ENCODE measurements at regions not wholly inside any gene's neighbourhood (a gene's known extent, or its start where the extent isn't known, plus 50 kb on each side); places are given as distances from the start of the nearest gene placed in this dataset.

DNA sequence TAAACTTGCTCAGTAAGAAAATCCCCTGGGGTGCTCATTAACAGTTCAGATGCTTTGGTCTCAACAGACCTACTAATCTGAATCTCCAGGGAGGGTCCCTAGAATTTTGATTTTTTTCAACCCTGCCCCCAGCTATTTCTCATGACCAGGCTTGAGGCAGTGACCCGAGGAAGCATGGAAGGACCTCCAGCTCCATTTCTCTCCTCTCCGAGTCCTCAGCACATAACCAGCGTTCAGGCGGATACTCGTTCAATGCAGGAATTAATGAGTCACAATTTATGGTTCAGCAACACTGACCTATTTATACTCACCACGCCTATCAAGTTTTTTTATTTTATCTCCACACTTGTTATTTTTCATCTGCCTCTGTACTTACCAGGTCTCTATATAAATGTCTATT, 369.2 kb upstream of the CDH4 start:
- TF ChIP-seq, protein P1, sequence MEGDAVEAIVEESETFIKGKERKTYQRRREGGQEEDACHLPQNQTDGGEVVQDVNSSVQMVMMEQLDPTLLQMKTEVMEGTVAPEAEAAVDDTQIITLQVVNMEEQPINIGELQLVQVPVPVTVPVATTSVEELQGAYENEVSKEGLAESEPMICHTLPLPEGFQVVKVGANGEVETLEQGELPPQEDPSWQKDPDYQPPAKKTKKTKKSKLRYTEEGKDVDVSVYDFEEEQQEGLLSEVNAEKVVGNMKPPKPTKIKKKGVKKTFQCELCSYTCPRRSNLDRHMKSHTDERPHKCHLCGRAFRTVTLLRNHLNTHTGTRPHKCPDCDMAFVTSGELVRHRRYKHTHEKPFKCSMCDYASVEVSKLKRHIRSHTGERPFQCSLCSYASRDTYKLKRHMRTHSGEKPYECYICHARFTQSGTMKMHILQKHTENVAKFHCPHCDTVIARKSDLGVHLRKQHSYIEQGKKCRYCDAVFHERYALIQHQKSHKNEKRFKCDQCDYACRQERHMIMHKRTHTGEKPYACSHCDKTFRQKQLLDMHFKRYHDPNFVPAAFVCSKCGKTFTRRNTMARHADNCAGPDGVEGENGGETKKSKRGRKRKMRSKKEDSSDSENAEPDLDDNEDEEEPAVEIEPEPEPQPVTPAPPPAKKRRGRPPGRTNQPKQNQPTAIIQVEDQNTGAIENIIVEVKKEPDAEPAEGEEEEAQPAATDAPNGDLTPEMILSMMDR (IDR thresholded peaks at IDR 0.05; ENCODE audit: insufficient read depth, low read depth, low read length): no peak
- no peak overlapping the region for H3K4me3 ChIP-seq (ENCODE audit: low read depth, low read length)
- no peak for DNase-seq (ENCODE audit: low read depth)

DNA sequence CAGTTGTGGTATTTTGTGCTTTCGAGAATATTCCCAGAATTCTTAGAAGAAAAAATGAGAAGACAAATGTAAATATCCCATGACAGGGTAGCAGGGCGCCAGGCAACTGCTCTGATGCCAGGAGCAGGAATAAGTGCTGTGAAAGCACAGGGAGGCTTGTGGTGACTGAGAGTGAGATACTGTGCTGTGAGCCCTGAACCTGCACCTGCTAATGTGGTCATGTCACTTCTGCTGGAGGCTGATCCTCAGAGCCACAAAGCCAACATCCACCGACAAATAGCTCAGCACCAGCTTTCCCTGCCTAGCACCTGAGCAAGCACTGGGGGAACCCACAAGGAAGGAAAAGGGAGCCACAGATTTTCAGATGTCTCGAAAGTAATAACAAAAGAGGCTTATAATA, 368.6 kb upstream of the CDH4 start:
- DNase-seq (ENCODE audit: low read depth): no peak
- TF ChIP-seq, protein P1 (IDR thresholded peaks at IDR 0.05; ENCODE audit: insufficient read depth, low read depth, low read length): no peak

DNA sequence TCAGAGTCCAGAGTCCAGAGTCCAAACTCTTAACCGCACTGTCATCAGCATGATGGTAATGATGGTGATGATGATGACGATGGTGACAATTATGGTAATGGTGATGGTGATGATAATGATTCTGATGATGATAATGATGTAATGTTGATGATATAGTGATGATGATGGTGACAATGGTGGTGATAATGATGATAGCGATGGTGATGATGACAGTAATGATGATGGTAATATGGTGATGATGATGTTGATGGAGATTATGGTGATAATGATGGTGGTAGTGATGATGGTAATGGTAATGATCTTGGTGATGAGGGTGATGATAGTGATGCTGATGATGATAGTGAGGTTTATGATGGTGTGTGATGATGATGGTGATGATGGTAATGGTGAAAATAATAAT, 367.8 kb upstream of the CDH4 start:
- H3K4me3 ChIP-seq (ENCODE audit: low read depth, low read length): no peak overlapping the region
- TF ChIP-seq, protein P1 (IDR thresholded peaks at IDR 0.05; ENCODE audit: insufficient read depth, low read depth, low read length): no peak

More for the DNA sequence above, 368.6 kb upstream of the CDH4 start:
- H3K4me3 ChIP-seq (ENCODE audit: low read depth, low read length): no peak overlapping the region

DNA sequence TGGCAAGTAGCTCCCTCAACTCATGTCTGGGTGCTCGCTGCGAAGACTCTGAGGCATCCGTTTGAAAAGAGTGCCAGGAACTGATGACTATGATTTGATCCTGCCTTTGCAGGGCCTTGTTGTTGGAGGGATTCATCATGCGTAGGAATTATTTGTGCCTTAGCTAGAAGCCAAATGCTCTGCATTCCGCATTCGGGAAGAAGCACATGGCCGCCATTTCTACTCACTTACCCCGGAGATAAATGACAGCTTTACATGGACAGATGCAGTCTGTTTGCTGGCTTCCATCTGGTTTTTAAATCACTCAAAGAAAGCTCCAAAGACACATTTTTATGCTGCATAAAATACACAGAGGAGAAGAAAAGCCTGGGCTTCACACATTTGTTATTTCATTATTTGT, 363.3 kb upstream of the CDH4 start:
- H3K4me3 ChIP-seq (ENCODE audit: low read depth, low read length): no peak overlapping the region
- TF ChIP-seq, protein P1 (IDR thresholded peaks at IDR 0.05; ENCODE audit: insufficient read depth, low read depth, low read length): no peak
- DNase-seq (ENCODE audit: low read depth): no peak

More for the DNA sequence above, 367.8 kb upstream of the CDH4 start:
- no peak for DNase-seq (ENCODE audit: low read depth)

DNA sequence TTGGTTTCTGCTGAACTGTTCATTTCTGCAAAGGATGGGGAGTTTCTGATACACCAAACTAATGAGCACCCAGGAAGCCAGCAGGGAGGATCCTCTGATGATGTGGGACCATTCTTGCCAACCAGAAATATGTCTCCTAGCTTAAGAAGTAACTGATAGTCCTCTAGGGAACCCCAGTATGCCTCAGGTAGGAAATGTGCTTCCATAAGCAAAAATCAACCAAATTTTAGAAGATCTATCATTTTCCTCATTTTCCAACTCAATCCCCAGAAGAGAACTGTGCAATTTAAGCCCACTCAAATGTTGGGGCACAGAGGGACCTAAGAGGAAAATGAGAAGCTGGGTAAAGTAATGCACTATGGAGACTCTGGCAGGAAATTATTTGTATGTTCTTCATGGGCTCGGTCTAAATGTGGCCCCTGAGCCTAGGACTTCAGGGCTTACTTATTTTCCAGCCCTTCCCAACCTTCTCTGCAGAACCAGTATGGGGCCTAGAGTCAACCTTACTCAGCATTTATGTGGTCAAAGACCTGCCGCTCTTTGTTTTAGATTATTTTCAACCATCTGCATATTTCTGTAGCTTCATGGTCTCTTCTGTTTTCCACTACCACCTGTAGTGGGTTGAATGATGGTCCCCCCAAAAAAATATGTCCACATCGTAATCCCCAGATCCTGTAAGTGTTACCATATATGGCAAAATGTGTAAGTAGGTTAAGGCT, 359.8 kb upstream of the CDH4 start:
- H3K4me3 ChIP-seq (ENCODE audit: low read depth, low read length): no peak overlapping the region
- DNase-seq (ENCODE audit: low read depth): no peak
- TF ChIP-seq, protein P1 (IDR thresholded peaks at IDR 0.05; ENCODE audit: insufficient read depth, low read depth, low read length): no peak

DNA sequence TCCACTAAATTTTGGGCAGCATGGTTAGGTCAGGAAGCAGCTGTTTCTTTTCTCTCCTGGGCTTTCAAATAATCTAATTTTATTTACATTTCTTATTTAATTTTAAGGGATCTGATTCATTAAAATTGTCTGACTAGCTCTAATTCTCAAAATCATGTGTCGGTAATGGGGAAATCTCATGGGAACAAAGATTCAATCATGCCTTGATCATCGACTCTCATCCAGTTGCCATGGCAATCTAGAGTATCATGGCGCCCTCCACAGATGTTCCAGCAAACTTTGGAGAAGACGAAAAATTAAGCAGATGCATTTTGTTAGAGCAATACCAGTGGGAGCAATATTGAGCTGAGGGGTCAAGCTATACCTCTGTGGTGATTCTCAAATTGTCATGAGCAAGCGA, 358.0 kb upstream of the CDH4 start:
- no peak overlapping the region for H3K4me3 ChIP-seq (ENCODE audit: low read depth, low read length)
- no peak for DNase-seq (ENCODE audit: low read depth)
- TF ChIP-seq, protein P1 (IDR thresholded peaks at IDR 0.05; ENCODE audit: insufficient read depth, low read depth, low read length): no peak
